Stomach (tissue), 8 donors: ENCODE measurements at regions not wholly inside any gene's neighbourhood (a gene's known extent, or its start where the extent isn't known, plus 50 kb on each side); places are given as distances from the start of the nearest gene placed in this dataset.
"Not testable (repeated sequence)": the region's sequence is repeated elsewhere in the genome, so short reads cannot be mapped to it uniquely, and the experiment has no call there.

Experiments used
- DNase-seq, 2 donors: peaks; one replicate each; pipeline versions ENCODE4 v3.0.0 to v3.0.0-alpha.2; 2013 to 2019
- H3K27ac ChIP-seq, 5 donors: fragments of 200-600 bp in 4 of 5; sonication (generic) in 4 of 5; one replicate each; pipeline ENCODE4 v1.5.1; 2013 to 2019; ENCODE audit warnings: mild to moderate bottlenecking in 1 of 5, moderate library complexity in 1 of 5
- H3K27me3 ChIP-seq, 3 donors: fragments of 200-600 bp; sonication (generic); one replicate each; pipeline ENCODE4 v1.5.1; 2017 to 2019; ENCODE audit warnings: mixed run types in 1 of 3
- H3K36me3 ChIP-seq, 4 donors: fragments of 200-600 bp; sonication (generic); 1 replicate in 3 of 4; 2 replicates in 1 of 4; pipeline ENCODE4 v1.5.1; 2016 to 2019
- H3K4me1 ChIP-seq, 4 donors: fragments of 200-600 bp; sonication (generic); one replicate each; pipeline ENCODE4 v1.5.1; 2016 to 2019
- H3K4me3 ChIP-seq, 4 donors: fragments of 200-600 bp; sonication (generic) in 3 of 4; one replicate each; pipeline ENCODE4 v1.5.1; 2016 to 2019; ENCODE audit warnings: mild to moderate bottlenecking in 1 of 4
- H3K9me3 ChIP-seq, 4 donors: fragments of 200-600 bp; sonication (generic); one replicate each; pipeline ENCODE4 v1.5.1; 2016 to 2019
- CTCF ChIP-seq, 7 experiments: fragments of 450-650 bp in 4 of 7; fragments of 200-600 bp in 3 of 7; sonication (generic) in 3 of 7; IDR thresholded peaks; one replicate each; pipeline ENCODE4 v1.5.1; 2016 to 2019; ENCODE audit warnings: antibody characterized with exemption in 7 of 7, control low read depth in 2 of 7, mild to moderate bottlenecking in 1 of 7
- EP300 ChIP-seq: sonication (generic); formaldehyde crosslinking; IDR thresholded peaks from one replicate; pipeline ENCODE4 v1.6.1; 2017; ENCODE audit warnings: antibody characterized with exemption
- POLR2A ChIP-seq, 4 donors: fragments of 450-650 bp; IDR thresholded peaks; one replicate each; pipeline ENCODE4 v1.6.1; 2016; ENCODE audit warnings: antibody characterized with exemption in 4 of 4, control low read depth in 2 of 4, mild to moderate bottlenecking in 1 of 4, moderate library complexity in 1 of 4
- POLR2AphosphoS5 ChIP-seq, 3 donors: sonication (generic); formaldehyde crosslinking; IDR thresholded peaks; one replicate each; pipeline ENCODE4 v1.6.1; 2016; ENCODE audit warnings: antibody characterized with exemption in 3 of 3
- WGBS, 5 donors: extraction: QIAGEN DNeasy Blood & Tissue Kit in 3 of 5; methylation state at CpG; one replicate each; pipeline versions ENCODE4 v1.1.5 to v1.1.7; 2013 to 2018; 5-methylcytosine and 5-hydroxymethylcytosine counted together
- intact Hi-C: fragments of 100-400 bp; cut with DNase I; formaldehyde crosslinking; loops from one replicate; pipeline ENCODE4 v1.15.1; 2023; ENCODE audit warnings: low total_unique reads
- donor health status: healthy with polysubstance abuse.
- donor health status: Bipolar disorder and iron deficiency.
- donor health status: healthy.

GRCh38 chr4:127509155-127509554, 123.6 kb upstream of the INTU start:
- WGBS, 5 donors = 33 to 72% (median 59%) methylated on average over 1 of the region's 1 CpG
- intact Hi-C loops = no loop called here
- Histone ChIP-seq H3K27me3 (no peaks in the 10 kb centered on the region), H3K27ac (no peak overlapping the region), H3K4me1 (peaks cover 0 to 11% (median 9%) of the 10 kb centered on the region in 4 donors), H3K36me3 (no peaks in the 10 kb centered on the region), H3K9me3 (no peaks in the 10 kb centered on the region), H3K4me3 (no peak overlapping the region)
- TF ChIP-seq CTCF (IDR thresholded peaks at IDR 0.05) (no peak), POLR2A (IDR thresholded peaks at IDR 0.05) (no peak), EP300 (no peak), POLR2AphosphoS5 (IDR thresholded peaks at IDR 0.05) (no peak)
- no peak for DNase-seq

- intact Hi-C loops, H3K9me3 ChIP-seq, H3K4me1 ChIP-seq, H3K27me3 ChIP-seq, H3K27ac ChIP-seq, H3K36me3 ChIP-seq, DNase-seq, H3K4me3 ChIP-seq: not testable (repeated sequence)
- WGBS, 5 donors = 66 to 83% (median 74%) methylated on average over 3 of the region's 3 CpGs
These were observed 120.1 kb upstream of the INTU start for GRCh38 chr4:127512672-127513071.

GRCh38 chr4:127515259-127515658, 117.5 kb upstream of the INTU start:
- H3K36me3 ChIP-seq, intact Hi-C loops, H3K27me3 ChIP-seq, H3K4me3 ChIP-seq, H3K9me3 ChIP-seq, H3K4me1 ChIP-seq, DNase-seq, H3K27ac ChIP-seq: not testable (repeated sequence)
- WGBS, 5 donors = 70 to 83% (median 80%) methylated on average over 7 of the region's 7 CpGs

GRCh38 chr4:127518046-127518445, 114.7 kb upstream of the INTU start:
- H3K27me3 ChIP-seq = no peaks in the 10 kb centered on the region
- TF ChIP-seq POLR2AphosphoS5 (IDR thresholded peaks at IDR 0.05) (no peak), CTCF (IDR thresholded peaks at IDR 0.05) (no peak), EP300 (no peak), POLR2A (IDR thresholded peaks at IDR 0.05) (no peak)
- DNase-seq = no peak
- H3K36me3 ChIP-seq = no peaks in the 10 kb centered on the region
- no peaks in the 10 kb centered on the region for H3K4me1 ChIP-seq
- H3K4me3 ChIP-seq = no peak overlapping the region
- intact Hi-C loops = no loop called here
- no peaks in the 10 kb centered on the region for H3K9me3 ChIP-seq
- H3K27ac ChIP-seq = no peak overlapping the region

- Histone ChIP-seq H3K4me3 (no peak overlapping the region), H3K27ac (no peak overlapping the region), H3K4me1 (no peaks in the 10 kb centered on the region), H3K27me3 (no peaks in the 10 kb centered on the region), H3K9me3 (no peaks in the 10 kb centered on the region), H3K36me3 (no peaks in the 10 kb centered on the region)
- TF ChIP-seq POLR2AphosphoS5 (IDR thresholded peaks at IDR 0.05) = no peak
- no peak for TF ChIP-seq EP300
- TF ChIP-seq POLR2A (IDR thresholded peaks at IDR 0.05) = no peak
- TF ChIP-seq CTCF (IDR thresholded peaks at IDR 0.05) = no peak
- 52 to 71% (median 65%) methylated on average over 2 of the region's 2 CpGs for WGBS, 5 donors
- DNase-seq = peak in 1 of 2 donors; percentile 27
- intact Hi-C loops = no loop called here
These were observed 111.3 kb upstream of the INTU start for GRCh38 chr4:127521463-127521862.

- no peak for DNase-seq
- Histone ChIP-seq H3K4me1 (no peaks in the 10 kb centered on the region), H3K4me3 (no peak overlapping the region), H3K27ac (no peak overlapping the region), H3K36me3 (no peaks in the 10 kb centered on the region), H3K9me3 (no peaks in the 10 kb centered on the region), H3K27me3 (no peaks in the 10 kb centered on the region)
- TF ChIP-seq POLR2A (IDR thresholded peaks at IDR 0.05) = no peak
- WGBS, 5 donors = 76 to 100% (median 93%) methylated on average over 1 of the region's 1 CpG
- intact Hi-C loops = no loop called here
These were observed 109.4 kb upstream of the INTU start for GRCh38 chr4:127523369-127523768.
